HCT116 (cell line): ENCODE measurements at regions not wholly inside any gene's neighbourhood (a gene's known extent, or its start where the extent isn't known, plus 50 kb on each side); places are given as distances from the start of the nearest gene placed in this dataset.

Experiments used
- ATAC-seq: fragments of 200-7000 bp; cut with Tn5 transposase; 2 replicates; pipeline ENCODE4 v1.9.1; 2020; ENCODE audit warnings: mild to moderate bottlenecking, moderate library complexity
- BruUV-seq: library from RNA; stranded (reverse); fragments of 400-500 nt; replicated peaks from 2 replicates; lab custom pipeline; 2021; lab: Mats Ljungman, UMichigan
- CTCF ChIA-PET: fragments of 300-600 bp; sonication (Branson Sonifier 250); formaldehyde crosslinking; loops from one replicate; lab custom pipeline; 2021; ENCODE audit warnings: antibody characterized with exemption; lab: Charles Lee
- POLR2A ChIA-PET: fragments of 300-600, 350-600 bp; sonication (Branson Sonifier 250); formaldehyde crosslinking; loops from one replicate; lab custom pipeline; 2021; ENCODE audit warnings: antibody characterized with exemption; lab: Charles Lee
- RAD21 ChIA-PET, 2 experiments: fragments of 300-600 bp; sonication (Branson Sonifier 250); formaldehyde crosslinking; loops; one replicate each; lab custom pipeline; 2023; ENCODE audit warnings: low total read pairs in 2 of 2; ENCODE audit not compliant: uncharacterized antibody in 2 of 2, unreplicated experiment in 2 of 2, low non-redundant PET in 1 of 2; lab: Charles Lee
- DNase-seq: peaks from one replicate; pipeline ENCODE4 v3.0.0-alpha.2; 2010; ENCODE audit warnings: low read depth, low spot score
- H2AFZ ChIP-seq: fragments of 200-600 bp; shearing (Covaris generic), sonication (generic); 2 replicates; pipeline ENCODE4 v1.6.1; 2017; ENCODE audit warnings: low read depth, mixed run types, mixed read lengths, antibody characterized with exemption, low read length; ENCODE audit not compliant: poor library complexity, severe bottlenecking
- H3K27ac ChIP-seq: 2 replicates; pipeline ENCODE4 v1.5.1; 2012; ENCODE audit warnings: low read depth, low read length
- H3K27me3 ChIP-seq: fragments of 200-600 bp; sonication (generic); 2 replicates; pipeline ENCODE4 v1.6.1; 2016; ENCODE audit warnings: mixed run types, low read length, mixed read lengths; ENCODE audit not compliant: insufficient read depth
- H3K36me3 ChIP-seq, 2 experiments: fragments of 200-500 bp in 1 of 2; fragments of 200-600 bp in 1 of 2; sonication (Bioruptor generic) in 1 of 2; sonication (generic) in 1 of 2; 2 replicates each; pipeline versions ENCODE4 v1.5.1 to v1.6.1; 2014 to 2016; ENCODE audit warnings: low read length in 2 of 2, inconsistent platforms in 1 of 2, mixed read lengths in 1 of 2, mixed run types in 1 of 2; ENCODE audit not compliant: insufficient read depth in 2 of 2, control insufficient read depth in 1 of 2
- H3K4me1 ChIP-seq, 2 experiments: fragments of 200-600 bp in 1 of 2; sonication (generic) in 1 of 2; 2 replicates each; pipeline versions ENCODE4 v1.5.1 to v1.6.1; 2012 to 2017; ENCODE audit warnings: low read length in 2 of 2, inconsistent platforms in 1 of 2, mild to moderate bottlenecking in 1 of 2, mixed read lengths in 1 of 2, mixed run types in 1 of 2, moderate library complexity in 1 of 2; ENCODE audit not compliant: insufficient read depth in 2 of 2, control insufficient read depth in 1 of 2
- H3K4me2 ChIP-seq: fragments of 200-600 bp; sonication (generic); 2 replicates; pipeline ENCODE4 v1.6.1; 2017; ENCODE audit warnings: mixed run types, low read length, mixed read lengths
- H3K4me3 ChIP-seq, 2 experiments: fragments of 200-600 bp in 1 of 2; sonication (generic) in 1 of 2; replicated peaks in 1 of 2; 2 replicates each; pipeline ENCODE4 v1.5.1; 2011 to 2016; ENCODE audit warnings: low read length in 2 of 2, control low read depth in 1 of 2, low read depth in 1 of 2, mild to moderate bottlenecking in 1 of 2, mixed read lengths in 1 of 2, mixed run types in 1 of 2
- H3K79me2 ChIP-seq: fragments of 200-600 bp; sonication (generic); 2 replicates; pipeline ENCODE4 v1.6.1; 2017; ENCODE audit warnings: mild to moderate bottlenecking, mixed run types, low read length, moderate library complexity, mixed read lengths; ENCODE audit not compliant: insufficient read depth
- H3K9ac ChIP-seq: fragments of 200-600 bp; sonication (generic); 2 replicates; pipeline ENCODE4 v1.6.1; 2016; ENCODE audit warnings: low read length, mixed read lengths
- H3K9me2 ChIP-seq: fragments of 200-600 bp; sonication (generic), shearing (Covaris generic); 2 replicates; pipeline ENCODE4 v1.6.1; 2017; ENCODE audit warnings: mixed run types, mild to moderate bottlenecking, moderate library complexity; ENCODE audit not compliant: insufficient read depth
- H3K9me3 ChIP-seq, 2 experiments: fragments of 200-500 bp in 1 of 2; fragments of 200-600 bp in 1 of 2; sonication (Bioruptor generic) in 1 of 2; sonication (generic) in 1 of 2; 2 replicates each; pipeline ENCODE4 v1.6.1; 2014 to 2017; ENCODE audit warnings: low read length in 2 of 2, mixed read lengths in 2 of 2, inconsistent platforms in 1 of 2, low read depth in 1 of 2, mild to moderate bottlenecking in 1 of 2, mixed run types in 1 of 2, moderate library complexity in 1 of 2; ENCODE audit not compliant: control insufficient read depth in 1 of 2, insufficient read depth in 1 of 2
- H4K20me1 ChIP-seq: fragments of 200-600 bp; sonication (generic), shearing (Covaris generic); 2 replicates; pipeline ENCODE4 v1.6.1; 2017; ENCODE audit warnings: mixed run types, mild to moderate bottlenecking, moderate library complexity; ENCODE audit not compliant: insufficient read depth
- CTCF ChIP-seq, 3 experiments: fragments of 200-600 bp in 1 of 3; sonication (generic) in 1 of 3; IDR thresholded peaks in 2 of 3; conservative IDR thresholded peaks in 1 of 3; 2 replicates each; pipeline ENCODE4 v1.5.1; 2012 to 2017; ENCODE audit warnings: low read depth in 2 of 3, low read length in 2 of 3, antibody characterized with exemption in 1 of 3, borderline replicate concordance in 1 of 3, control low read depth in 1 of 3, mild to moderate bottlenecking in 1 of 3, mixed read lengths in 1 of 3, mixed run types in 1 of 3, moderate library complexity in 1 of 3; ENCODE audit not compliant: insufficient read depth in 1 of 3
- ELF1 ChIP-seq: IDR thresholded peaks from 2 replicates; pipeline ENCODE4 v1.6.1; 2012; ENCODE audit warnings: low read depth, borderline replicate concordance
- EZH2 ChIP-seq: fragments of 200-600 bp; sonication (generic); IDR thresholded peaks from 2 replicates; pipeline ENCODE4 v1.6.1; 2017; ENCODE audit warnings: antibody characterized with exemption, mixed run types
- JUND ChIP-seq: IDR thresholded peaks from 2 replicates; pipeline ENCODE4 v1.6.1; 2012
- MAX ChIP-seq: IDR thresholded peaks from 2 replicates; pipeline ENCODE4 v1.6.1; 2012
- RAD21 ChIP-seq: IDR thresholded peaks from 2 replicates; pipeline ENCODE4 v1.6.1; 2012; ENCODE audit warnings: low read depth, mild to moderate bottlenecking
- SIN3A ChIP-seq: IDR thresholded peaks from 2 replicates; pipeline ENCODE4 v1.6.1; 2012; ENCODE audit warnings: low read depth
- SP1 ChIP-seq: IDR thresholded peaks from 2 replicates; pipeline ENCODE4 v1.6.1; 2012; ENCODE audit warnings: low read depth
- YY1 ChIP-seq: IDR thresholded peaks from 2 replicates; pipeline ENCODE4 v1.6.1; 2011; ENCODE audit warnings: low read length, low read depth, moderate library complexity, mild to moderate bottlenecking; ENCODE audit not compliant: insufficient replicate concordance; ENCODE audit errors: extremely low read depth
- intact Hi-C: fragments of 100-400 bp; cut with micrococcal nuclease; formaldehyde crosslinking; loops from 2 replicates; pipeline ENCODE4 v1.10.0; 2022

GRCh38 chr4:108369035-108369655 lies 200.4 kb upstream of the LEF1 start:
- TF ChIP-seq RAD21 (no peak), MAX (no peak), YY1 (no peak), SIN3A (no peak), CTCF (IDR thresholded peaks at IDR 0.05 in 2 of 3, conservative IDR thresholded peaks at IDR 0.05 in 1 of 3; ENCODE audit: borderline replicate concordance in 1 of 3, insufficient read depth in 1 of 3, low read depth in 2 of 3, low read length in 2 of 3) (no peak), JUND (no peak), EZH2 (no peak), ELF1 (no peak), SP1 (no peak)
- TF ChIP-seq, all 23 proteins: peak for 0
- H4K20me1 ChIP-seq: no peaks in the 10 kb centered on the region
- H3K4me1 ChIP-seq: no peaks in the 10 kb centered on the region
- no peaks in the 10 kb centered on the region for H3K9me2 ChIP-seq
- DNase-seq (no peak), ATAC-seq (no peak)
- H2AFZ ChIP-seq: no peak overlapping the region
- H3K4me3 ChIP-seq: no peak overlapping the region
- H3K27ac ChIP-seq: no peak overlapping the region
- H3K4me2 ChIP-seq: no peak overlapping the region
- CTCF ChIA-PET: no interaction called here
- H3K36me3 ChIP-seq: no peaks in the 10 kb centered on the region
- POLR2A ChIA-PET: no interaction called here
- H3K9ac ChIP-seq: no peak overlapping the region
- RAD21 ChIA-PET: no interaction called here
- peaks cover 61% of the 10 kb centered on the region for H3K27me3 ChIP-seq
- no peaks in the 10 kb centered on the region for H3K79me2 ChIP-seq
- H3K9me3 ChIP-seq: no peaks in the 10 kb centered on the region
- intact Hi-C loops: no loop called here
- BruUV-seq: no TSS peak
